Ovary (tissue), 3 donors: ENCODE measurements at regions not wholly inside any gene's neighbourhood (a gene's known extent, or its start where the extent isn't known, plus 50 kb on each side); places are given as distances from the start of the nearest gene placed in this dataset.

Experiments
- POLR2A ChIP-seq: fragments of 450-650 bp; IDR thresholded peaks from one replicate; pipeline ENCODE4 v1.6.1; 2017; ENCODE audit warnings: antibody characterized with exemption, mild to moderate bottlenecking, moderate library complexity
- TF ChIP-seq, protein P1 (sequence below), 3 donors: fragments of 450-650 bp in 2 of 3; fragments of 200-600 bp in 1 of 3; IDR thresholded peaks; one replicate each; pipeline versions ENCODE4 v1.5.1 to v1.8.0; 2016 to 2022; ENCODE audit warnings: antibody characterized with exemption in 3 of 3, mild to moderate bottlenecking in 1 of 3
- donor health status: DM: no; HTN: no; CAD: no.

DNA sequence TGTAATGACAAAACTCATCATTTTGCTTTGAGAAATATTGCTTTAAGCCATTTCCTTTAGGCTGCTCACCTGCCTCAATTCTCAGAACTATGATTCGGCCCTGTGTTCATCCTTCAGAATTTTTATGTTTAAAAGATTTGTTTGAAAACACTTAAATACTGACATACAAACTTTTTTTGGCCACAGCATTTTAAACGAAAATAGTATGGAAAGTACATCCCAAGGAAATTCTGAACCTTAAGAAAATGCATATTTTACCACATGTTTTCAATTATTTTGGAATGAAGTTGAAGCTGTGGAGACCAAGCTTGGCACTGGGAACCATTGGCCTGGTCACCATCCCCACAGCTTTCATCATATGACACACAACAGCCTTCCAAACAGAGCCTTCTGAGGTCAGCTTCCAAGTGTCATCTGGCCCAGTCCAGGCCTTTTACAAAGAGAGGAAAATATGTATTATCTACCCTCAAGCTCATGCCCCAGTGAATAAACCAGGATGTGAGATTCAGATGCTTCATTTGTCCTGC is 83.3 kb downstream of the SOD2 start:
- TF ChIP-seq, protein P1, sequence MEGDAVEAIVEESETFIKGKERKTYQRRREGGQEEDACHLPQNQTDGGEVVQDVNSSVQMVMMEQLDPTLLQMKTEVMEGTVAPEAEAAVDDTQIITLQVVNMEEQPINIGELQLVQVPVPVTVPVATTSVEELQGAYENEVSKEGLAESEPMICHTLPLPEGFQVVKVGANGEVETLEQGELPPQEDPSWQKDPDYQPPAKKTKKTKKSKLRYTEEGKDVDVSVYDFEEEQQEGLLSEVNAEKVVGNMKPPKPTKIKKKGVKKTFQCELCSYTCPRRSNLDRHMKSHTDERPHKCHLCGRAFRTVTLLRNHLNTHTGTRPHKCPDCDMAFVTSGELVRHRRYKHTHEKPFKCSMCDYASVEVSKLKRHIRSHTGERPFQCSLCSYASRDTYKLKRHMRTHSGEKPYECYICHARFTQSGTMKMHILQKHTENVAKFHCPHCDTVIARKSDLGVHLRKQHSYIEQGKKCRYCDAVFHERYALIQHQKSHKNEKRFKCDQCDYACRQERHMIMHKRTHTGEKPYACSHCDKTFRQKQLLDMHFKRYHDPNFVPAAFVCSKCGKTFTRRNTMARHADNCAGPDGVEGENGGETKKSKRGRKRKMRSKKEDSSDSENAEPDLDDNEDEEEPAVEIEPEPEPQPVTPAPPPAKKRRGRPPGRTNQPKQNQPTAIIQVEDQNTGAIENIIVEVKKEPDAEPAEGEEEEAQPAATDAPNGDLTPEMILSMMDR (IDR thresholded peaks at IDR 0.05), result no peak
- no peak for TF ChIP-seq POLR2A
